ENCODE measurements at regions not wholly inside any gene's neighbourhood (a gene's known extent, or its start where the extent isn't known, plus 50 kb on each side); places are given as distances from the start of the nearest gene placed in this dataset.
"Not testable (repeated sequence)": the region's sequence is repeated elsewhere in the genome, so short reads cannot be mapped to it uniquely, and the experiment has no call there.

DNA sequence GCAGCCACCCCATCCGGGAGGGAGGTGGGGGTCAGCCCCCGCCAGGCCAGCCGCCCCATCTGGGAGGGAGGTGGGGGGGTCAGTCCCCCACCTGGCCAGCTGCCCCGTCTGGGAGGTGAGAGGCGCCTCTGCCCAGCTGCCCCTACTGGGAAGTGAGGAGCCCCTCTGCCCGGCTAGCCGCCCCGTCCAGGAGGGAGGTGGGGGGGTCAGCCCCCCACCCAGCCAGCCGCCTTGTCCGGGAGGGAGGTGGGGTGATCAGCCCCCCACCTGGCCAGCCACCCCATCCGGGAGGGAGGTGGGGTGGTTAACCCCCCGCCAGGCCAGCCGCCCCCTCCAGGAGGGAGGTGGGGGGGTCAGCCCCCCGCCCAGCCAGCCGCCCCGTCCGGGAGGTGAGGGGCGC lies 852.4 kb upstream of the DEFB115 start:
- DNase-seq = not testable (repeated sequence)

DNA sequence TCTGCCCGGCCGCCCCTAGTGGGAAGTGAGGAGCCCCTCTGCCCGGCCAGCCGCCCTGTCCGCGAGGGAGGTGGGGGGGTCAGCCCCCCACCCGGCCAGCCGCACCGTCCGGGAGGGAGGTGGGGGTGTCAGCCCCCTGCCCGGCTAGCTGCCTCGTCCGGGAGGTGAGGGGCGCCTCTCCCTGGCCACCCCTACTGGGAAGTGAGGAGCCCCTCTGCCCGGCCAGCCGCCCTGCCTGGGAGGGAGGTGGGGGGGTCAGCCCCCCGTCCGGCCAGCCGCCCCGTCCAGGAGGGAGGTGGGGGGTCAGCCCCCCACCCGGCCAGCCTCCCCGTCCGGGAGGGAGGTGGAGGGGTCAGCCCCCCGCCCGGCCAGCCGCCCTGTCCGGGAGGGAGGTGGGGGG lies 851.9 kb upstream of the DEFB115 start:
- not testable (repeated sequence) for DNase-seq

DNA sequence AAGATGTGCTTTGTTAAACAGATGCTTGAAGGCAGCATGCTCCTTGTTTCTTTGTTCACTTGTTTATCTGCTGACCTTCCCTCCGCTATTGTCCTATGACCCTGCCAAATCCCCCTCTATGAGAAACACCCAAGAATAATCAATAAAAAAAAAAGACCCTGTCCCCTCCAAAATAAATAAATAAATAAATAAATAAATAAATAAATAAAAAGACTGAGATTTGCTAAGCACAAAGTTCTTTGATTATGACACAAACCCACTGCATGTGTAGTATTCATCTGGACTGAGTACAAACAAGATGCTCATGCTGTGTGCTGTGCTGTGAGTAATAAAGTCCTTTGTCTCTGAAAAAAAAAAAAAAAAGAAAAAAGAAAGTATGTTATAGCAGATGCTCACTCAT lies 851.1 kb upstream of the DEFB115 start:
- not testable (repeated sequence) for DNase-seq

DNA sequence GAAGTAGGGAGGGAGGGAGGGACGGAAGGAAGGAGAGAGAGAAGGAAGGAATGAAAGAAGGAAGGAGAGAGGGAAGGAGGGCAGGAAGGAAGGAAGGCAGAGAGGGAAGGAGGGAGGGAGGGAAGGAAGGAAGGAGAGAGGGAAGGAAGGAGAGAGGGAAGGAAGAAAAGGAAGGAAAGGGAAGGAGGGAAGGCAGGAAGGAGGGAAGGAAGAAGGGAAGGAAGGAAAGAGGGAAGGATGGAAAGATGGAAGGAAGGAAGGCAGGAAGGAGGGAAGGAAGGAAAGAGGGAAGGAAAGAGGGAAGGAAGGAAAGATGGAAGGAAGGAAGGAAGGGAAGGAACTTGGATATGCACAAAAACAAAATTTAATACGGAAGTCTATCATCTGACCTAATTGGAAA lies 844.5 kb upstream of the DEFB115 start:
- DNase-seq = no peak

DNA sequence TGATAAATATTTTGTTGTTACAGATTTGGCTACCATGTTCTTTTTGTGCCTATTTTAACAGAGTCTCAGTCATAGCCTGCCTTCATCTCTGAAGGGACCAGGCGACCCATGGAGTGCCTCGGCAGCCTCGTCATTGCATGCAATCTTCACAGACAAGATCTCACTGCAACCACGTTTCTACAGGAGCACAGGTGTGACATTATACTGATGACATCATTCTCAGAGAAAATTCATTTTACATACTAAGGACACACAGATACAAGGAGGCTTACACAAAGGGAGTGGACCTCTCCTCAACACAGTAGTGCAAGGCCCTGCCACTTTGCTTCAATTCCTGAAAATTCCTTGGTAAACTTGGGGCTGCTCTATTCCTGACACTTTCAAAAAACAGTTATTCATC lies 840.1 kb upstream of the DEFB115 start:
- DNase-seq = not testable (repeated sequence)

DNA sequence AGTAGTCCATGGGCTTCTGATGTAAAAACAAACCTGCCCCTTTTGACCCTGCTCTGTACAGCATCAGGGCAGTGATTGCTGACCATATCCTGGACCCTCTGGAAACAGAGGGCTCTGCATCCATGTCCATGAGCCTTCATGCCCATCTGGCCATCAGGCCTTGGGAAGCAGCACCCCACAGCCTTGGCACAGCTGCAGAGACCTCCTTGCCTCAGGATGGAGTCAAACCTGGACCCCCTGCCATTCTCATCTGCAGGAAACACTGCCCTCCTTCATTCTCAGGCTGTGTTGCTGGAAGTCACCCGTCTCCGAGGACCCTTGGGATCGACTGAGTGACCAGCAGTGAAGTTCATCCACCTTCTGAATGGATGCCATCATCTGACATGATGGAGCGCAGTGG lies 839.1 kb upstream of the DEFB115 start:
- not testable (repeated sequence) for DNase-seq

DNA sequence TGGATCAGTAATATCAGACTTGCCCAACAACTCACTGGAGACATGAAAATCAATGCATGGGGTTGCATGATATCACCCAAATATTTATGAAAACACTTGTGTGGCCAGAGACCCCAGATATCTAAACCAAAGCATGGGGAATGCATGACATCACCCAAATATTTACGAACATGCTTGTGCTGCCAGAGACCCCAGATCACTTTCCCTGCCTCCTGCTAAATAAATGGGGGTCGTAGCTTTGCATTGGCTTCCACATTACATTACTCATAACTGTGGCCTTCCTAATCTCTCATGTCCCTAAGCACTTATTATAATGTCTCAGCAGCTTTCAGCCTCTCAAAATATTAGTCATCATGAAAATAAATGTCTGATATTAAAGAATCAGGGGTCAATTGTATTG lies 838.0 kb upstream of the DEFB115 start:
- no peak for DNase-seq

DNA sequence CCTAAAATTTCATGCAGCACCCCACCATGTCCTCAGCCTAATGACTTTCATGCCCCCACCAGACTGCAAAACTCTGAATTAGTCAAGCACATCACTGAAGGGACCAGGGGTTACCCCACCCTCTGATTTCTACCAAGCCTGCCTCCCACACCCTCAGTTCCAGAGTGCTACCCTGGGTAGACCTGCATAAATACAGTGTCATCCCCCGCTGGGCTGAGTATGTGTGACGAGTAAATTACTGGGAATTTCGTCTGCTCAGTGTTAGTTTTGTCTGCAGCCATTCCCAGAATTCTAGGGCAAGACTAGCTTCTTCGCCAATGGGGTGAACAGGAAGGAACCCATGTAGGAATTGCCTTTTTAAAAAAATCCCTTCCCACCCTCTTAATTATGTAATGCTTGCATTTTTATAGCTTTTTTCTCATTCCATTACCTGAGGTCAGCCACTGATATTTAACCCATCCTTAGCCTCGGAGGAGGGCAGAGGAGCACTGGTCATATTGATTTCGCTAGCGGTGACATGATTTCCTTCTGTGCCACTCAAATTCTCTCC lies 837.5 kb upstream of the DEFB115 start:
- not testable (repeated sequence) for DNase-seq

Measured in stimulated activated naive CD4-positive, alpha-beta T cell treated with Interleukin-2 at 50 U/mL for 16 hours (primary cell).